ENCODE measurements at regions not wholly inside any gene's neighbourhood (a gene's known extent, or its start where the extent isn't known, plus 50 kb on each side); places are given as distances from the start of the nearest gene placed in this dataset.

DNA sequence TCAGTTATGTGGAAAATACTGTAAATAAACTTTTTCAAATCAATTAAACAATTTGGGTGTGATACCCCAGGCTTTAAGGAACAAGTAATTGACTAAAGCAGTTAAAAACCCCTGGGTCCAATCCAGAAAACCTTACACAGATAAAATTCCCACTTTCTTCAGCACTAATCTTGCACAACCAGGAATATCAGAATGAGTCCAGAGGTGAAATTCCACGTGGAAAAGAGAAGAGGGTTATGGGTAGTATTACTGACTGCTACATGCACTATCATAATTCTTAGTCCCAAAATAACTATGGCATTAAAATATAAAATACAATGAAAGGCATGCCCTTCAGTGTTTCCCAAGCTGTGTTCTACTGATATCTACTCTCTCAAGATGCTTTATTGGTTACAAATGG lies 135.7 kb upstream of the STEAP4 start:
- Histone ChIP-seq H3K9me3 (ENCODE audit: control insufficient read depth, low read length) (no peaks in the 10 kb centered on the region), H3K27ac (ENCODE audit: low read depth, low read length, severe bottlenecking) (no peak overlapping the region), H3K36me3 (ENCODE audit: control insufficient read depth, insufficient read depth, low read length) (no peaks in the 10 kb centered on the region), H3K4me3 (ENCODE audit: extremely low read depth, insufficient read depth, low read length, poor library complexity, severe bottlenecking) (no peak overlapping the region), H3K4me1 (ENCODE audit: control insufficient read depth, insufficient read depth, low read length, poor library complexity, severe bottlenecking) (no peaks in the 10 kb centered on the region)
- no CpG with 5 or more reads among the region's 1 CpG for WGBS, 2 experiments (ENCODE audit: insufficient coverage in 2 of 2)

DNA sequence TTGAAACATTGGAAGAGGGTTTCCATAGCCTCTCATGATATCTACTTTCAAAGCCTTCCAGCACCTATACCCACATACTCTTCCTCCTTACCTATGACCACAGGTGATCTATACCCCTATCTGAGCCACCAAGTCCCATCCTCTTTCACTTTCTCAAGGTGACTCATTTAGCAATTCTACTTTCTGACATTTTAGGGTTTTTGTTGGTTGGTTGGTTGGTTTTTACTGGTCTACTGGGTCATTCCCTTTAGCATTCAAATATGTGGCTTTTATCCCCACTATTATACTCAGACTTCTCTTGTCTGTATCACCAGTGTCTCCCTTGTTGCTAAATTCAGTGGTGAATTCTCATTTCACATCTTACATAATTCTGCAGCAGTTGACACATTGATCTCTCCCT lies 130.4 kb upstream of the STEAP4 start:
- Histone ChIP-seq H3K4me3 (ENCODE audit: extremely low read depth, insufficient read depth, low read length, poor library complexity, severe bottlenecking) (no peak overlapping the region), H3K36me3 (ENCODE audit: control insufficient read depth, insufficient read depth, low read length) (no peaks in the 10 kb centered on the region), H3K27ac (ENCODE audit: low read depth, low read length, severe bottlenecking) (no peak overlapping the region), H3K4me1 (ENCODE audit: control insufficient read depth, insufficient read depth, low read length, poor library complexity, severe bottlenecking) (no peaks in the 10 kb centered on the region), H3K9me3 (ENCODE audit: control insufficient read depth, low read length) (no peaks in the 10 kb centered on the region)

DNA sequence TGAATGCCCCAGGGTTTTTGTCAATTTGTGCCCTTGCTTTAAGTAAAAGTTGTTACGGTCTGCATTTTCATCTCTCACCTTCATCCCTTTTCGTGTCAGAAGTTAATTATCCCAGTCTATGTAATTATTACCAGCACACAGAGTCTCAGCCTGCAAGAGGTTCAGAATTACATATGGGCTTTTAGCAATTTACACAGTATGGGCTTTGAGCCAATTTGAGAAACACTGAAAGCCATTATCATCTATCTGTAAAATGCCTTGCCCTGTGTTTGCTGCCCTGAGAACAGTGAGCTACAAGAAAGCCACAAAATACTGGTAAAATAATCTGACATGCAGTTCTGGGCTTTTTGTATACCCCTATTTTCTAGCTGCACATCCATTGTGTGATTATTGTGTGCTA lies 125.6 kb upstream of the STEAP4 start:
- Histone ChIP-seq H3K4me3 (ENCODE audit: extremely low read depth, insufficient read depth, low read length, poor library complexity, severe bottlenecking) (no peak overlapping the region), H3K36me3 (ENCODE audit: control insufficient read depth, insufficient read depth, low read length) (no peaks in the 10 kb centered on the region), H3K9me3 (ENCODE audit: control insufficient read depth, low read length) (no peaks in the 10 kb centered on the region), H3K27ac (ENCODE audit: low read depth, low read length, severe bottlenecking) (no peak overlapping the region), H3K4me1 (ENCODE audit: control insufficient read depth, insufficient read depth, low read length, poor library complexity, severe bottlenecking) (no peaks in the 10 kb centered on the region)
- no CpG with 5 or more reads among the region's 2 CpGs for WGBS, 2 experiments (ENCODE audit: insufficient coverage in 2 of 2)

DNA sequence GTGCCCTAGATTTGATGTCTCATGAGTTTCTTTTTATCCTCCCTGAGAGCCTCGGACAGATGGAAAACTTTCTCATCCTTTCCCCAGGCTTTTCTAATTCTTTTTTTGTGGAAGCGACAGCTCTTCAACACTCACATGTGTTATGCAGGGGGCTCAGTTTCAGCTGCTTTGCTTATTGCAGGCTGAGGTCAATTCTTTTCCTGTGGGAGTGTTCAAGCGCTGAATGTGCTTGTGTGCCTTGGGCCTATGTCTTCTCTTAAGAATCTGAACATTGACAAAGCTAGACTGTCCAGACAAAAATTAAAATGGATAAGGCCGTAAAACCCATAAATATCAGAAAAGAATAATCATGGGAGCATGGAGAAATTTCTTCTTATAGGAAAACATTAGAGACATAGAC lies 125.2 kb upstream of the STEAP4 start:
- Histone ChIP-seq H3K4me3 (ENCODE audit: extremely low read depth, insufficient read depth, low read length, poor library complexity, severe bottlenecking) (no peak overlapping the region), H3K27ac (ENCODE audit: low read depth, low read length, severe bottlenecking) (no peak overlapping the region), H3K36me3 (ENCODE audit: control insufficient read depth, insufficient read depth, low read length) (no peaks in the 10 kb centered on the region), H3K4me1 (ENCODE audit: control insufficient read depth, insufficient read depth, low read length, poor library complexity, severe bottlenecking) (no peaks in the 10 kb centered on the region), H3K9me3 (ENCODE audit: control insufficient read depth, low read length) (no peaks in the 10 kb centered on the region)
- WGBS, 2 experiments (ENCODE audit: insufficient coverage in 2 of 2): no CpG with 5 or more reads among the region's 4 CpGs

DNA sequence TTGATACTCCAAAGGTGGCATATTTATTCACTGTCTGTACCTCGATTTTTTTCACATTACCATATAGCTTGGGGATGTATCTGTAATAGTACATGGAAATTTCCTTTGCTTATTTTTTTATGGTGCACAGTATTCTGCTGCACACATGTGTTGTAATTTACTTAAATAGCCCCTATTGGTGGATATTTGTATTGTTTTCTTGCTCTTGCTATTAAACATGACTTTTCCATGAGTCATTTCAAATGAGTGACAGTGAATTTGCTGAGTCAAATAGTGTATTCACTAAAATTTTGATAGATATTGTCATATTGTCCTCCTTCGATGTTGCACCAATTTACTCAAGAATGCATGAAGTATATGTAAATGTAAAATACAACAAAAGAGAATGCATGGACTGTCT lies 122.7 kb upstream of the STEAP4 start:
- Histone ChIP-seq H3K27ac (ENCODE audit: low read depth, low read length, severe bottlenecking) (no peak overlapping the region), H3K4me3 (ENCODE audit: extremely low read depth, insufficient read depth, low read length, poor library complexity, severe bottlenecking) (no peak overlapping the region), H3K9me3 (ENCODE audit: control insufficient read depth, low read length) (no peaks in the 10 kb centered on the region), H3K4me1 (ENCODE audit: control insufficient read depth, insufficient read depth, low read length, poor library complexity, severe bottlenecking) (no peaks in the 10 kb centered on the region), H3K36me3 (ENCODE audit: control insufficient read depth, insufficient read depth, low read length) (no peaks in the 10 kb centered on the region)
- no CpG with 5 or more reads among the region's 2 CpGs for WGBS, 2 experiments (ENCODE audit: insufficient coverage in 2 of 2)

DNA sequence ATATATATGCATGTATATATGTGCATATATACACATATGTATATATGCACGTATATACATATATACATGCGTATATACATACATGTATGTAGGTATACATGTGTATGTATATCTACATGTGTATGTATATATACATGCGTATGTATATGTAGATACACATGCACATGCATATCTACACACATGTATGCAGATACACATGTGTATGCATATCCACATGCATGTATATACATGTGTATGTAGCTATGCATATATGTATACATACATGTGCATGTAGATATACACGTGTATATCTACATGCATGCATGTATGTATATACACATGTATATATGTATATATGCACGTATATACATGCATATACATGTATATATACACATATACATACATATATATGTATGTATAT lies 95.8 kb upstream of the STEAP4 start:
- H3K36me3 ChIP-seq (ENCODE audit: control insufficient read depth, insufficient read depth, low read length): no peaks in the 10 kb centered on the region
- H3K27ac ChIP-seq (ENCODE audit: low read depth, low read length, severe bottlenecking): no peak overlapping the region
- WGBS, 2 experiments (ENCODE audit: insufficient coverage in 2 of 2): no CpG with 5 or more reads among the region's 5 CpGs

DNA sequence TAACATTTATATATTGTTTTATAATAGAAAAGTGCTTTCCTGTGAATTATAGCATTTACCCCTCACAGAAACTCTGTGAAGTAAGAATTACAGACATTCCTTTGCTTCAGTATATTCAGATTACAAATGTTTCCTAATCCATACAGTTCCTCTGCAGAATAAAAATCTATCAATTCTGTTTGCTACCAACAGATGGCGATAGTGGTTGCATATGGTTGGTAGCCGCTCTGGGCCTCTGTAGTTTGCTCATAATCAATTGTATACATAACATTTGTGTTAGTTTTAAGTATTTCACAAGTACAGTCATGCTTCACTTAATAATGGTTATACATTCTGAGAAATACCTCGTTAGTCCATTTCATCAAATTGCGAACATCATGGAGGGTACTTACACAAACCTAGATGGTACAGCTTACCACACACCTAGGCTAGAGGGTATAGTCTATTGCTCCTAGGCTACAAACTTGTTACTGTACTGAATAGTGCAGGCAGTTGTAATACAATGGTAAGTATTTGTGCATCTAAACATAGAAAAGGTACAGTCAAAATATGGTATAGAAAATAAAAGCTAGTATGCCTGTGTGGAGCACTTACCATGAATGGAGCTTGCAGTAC lies 94.4 kb upstream of the STEAP4 start:
- no peaks in the 10 kb centered on the region for H3K9me3 ChIP-seq (ENCODE audit: control insufficient read depth, low read length)
- H3K4me3 ChIP-seq (ENCODE audit: extremely low read depth, insufficient read depth, low read length, poor library complexity, severe bottlenecking): no peak overlapping the region
- H3K36me3 ChIP-seq (ENCODE audit: control insufficient read depth, insufficient read depth, low read length): no peaks in the 10 kb centered on the region
- H3K4me1 ChIP-seq (ENCODE audit: control insufficient read depth, insufficient read depth, low read length, poor library complexity, severe bottlenecking): no peaks in the 10 kb centered on the region
- no CpG with 5 or more reads among the region's 4 CpGs for WGBS, 2 experiments (ENCODE audit: insufficient coverage in 2 of 2)
- H3K27ac ChIP-seq (ENCODE audit: low read depth, low read length, severe bottlenecking): no peak overlapping the region

More for the DNA sequence above, 95.8 kb upstream of the STEAP4 start:
- H3K4me1 ChIP-seq (ENCODE audit: control insufficient read depth, insufficient read depth, low read length, poor library complexity, severe bottlenecking): no peaks in the 10 kb centered on the region
- no peak overlapping the region for H3K4me3 ChIP-seq (ENCODE audit: extremely low read depth, insufficient read depth, low read length, poor library complexity, severe bottlenecking)
- H3K9me3 ChIP-seq (ENCODE audit: control insufficient read depth, low read length): no peaks in the 10 kb centered on the region

DNA sequence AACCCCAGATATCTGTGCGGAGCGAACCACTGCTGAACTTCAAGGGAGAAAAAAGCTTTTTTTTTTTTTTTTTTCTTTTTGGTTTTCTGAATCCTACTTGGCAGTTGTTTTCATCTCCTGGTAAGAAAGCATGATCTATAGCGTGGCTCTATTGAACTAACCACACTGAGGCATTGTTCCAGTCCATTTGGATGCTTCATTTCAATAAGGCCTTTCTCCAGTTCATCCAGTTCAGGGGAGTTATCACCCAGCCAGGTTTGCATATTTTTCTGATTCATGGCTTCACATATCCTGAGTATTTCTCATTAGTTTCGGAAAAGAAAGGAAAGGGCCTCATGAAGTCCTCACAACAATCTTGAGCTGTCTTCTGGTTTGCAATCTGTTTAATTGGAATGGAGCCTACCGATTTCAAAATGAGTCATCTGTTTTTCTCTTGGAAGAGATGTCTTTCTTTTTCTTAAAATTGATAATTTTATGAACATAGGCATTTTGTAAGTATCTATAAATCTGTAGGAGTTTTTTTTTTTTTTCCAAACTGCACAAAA lies 93.1 kb upstream of the STEAP4 start:
- Histone ChIP-seq H3K4me3 (ENCODE audit: extremely low read depth, insufficient read depth, low read length, poor library complexity, severe bottlenecking) (no peak overlapping the region), H3K4me1 (ENCODE audit: control insufficient read depth, insufficient read depth, low read length, poor library complexity, severe bottlenecking) (no peaks in the 10 kb centered on the region), H3K36me3 (ENCODE audit: control insufficient read depth, insufficient read depth, low read length) (no peaks in the 10 kb centered on the region), H3K27ac (ENCODE audit: low read depth, low read length, severe bottlenecking) (no peak overlapping the region), H3K9me3 (ENCODE audit: control insufficient read depth, low read length) (no peaks in the 10 kb centered on the region)
- 91 to 100% methylated on average over 3 to 4 of the region's 5 CpGs for WGBS, 2 experiments (ENCODE audit: insufficient coverage in 2 of 2)

DNA sequence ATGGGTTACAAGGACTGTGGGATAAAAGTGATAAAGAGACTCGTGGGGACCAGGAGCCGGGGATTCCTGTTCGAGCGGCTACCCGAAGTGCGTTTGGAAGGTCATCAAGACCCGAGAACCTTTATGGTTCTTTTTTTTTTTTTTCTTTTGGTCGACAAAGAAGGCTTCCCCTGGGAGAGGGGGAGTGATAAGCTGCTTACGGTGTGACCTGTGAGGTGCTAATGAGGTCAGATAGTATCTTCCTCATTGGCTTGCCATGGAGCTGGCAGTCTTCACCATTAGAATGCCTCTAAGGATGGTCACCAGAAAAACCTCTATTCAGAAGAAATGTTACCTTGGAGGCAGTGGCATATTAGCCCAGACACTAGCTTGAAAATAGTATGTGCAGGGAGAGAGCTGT lies 92.3 kb upstream of the STEAP4 start:
- no peaks in the 10 kb centered on the region for H3K36me3 ChIP-seq (ENCODE audit: control insufficient read depth, insufficient read depth, low read length)
- 77 to 91% methylated on average over 6 to 7 of the region's 9 CpGs for WGBS, 2 experiments (ENCODE audit: insufficient coverage in 2 of 2)
- H3K9me3 ChIP-seq (ENCODE audit: control insufficient read depth, low read length): no peaks in the 10 kb centered on the region
- H3K4me1 ChIP-seq (ENCODE audit: control insufficient read depth, insufficient read depth, low read length, poor library complexity, severe bottlenecking): no peaks in the 10 kb centered on the region
- H3K27ac ChIP-seq (ENCODE audit: low read depth, low read length, severe bottlenecking): no peak overlapping the region
- no peak overlapping the region for H3K4me3 ChIP-seq (ENCODE audit: extremely low read depth, insufficient read depth, low read length, poor library complexity, severe bottlenecking)

DNA sequence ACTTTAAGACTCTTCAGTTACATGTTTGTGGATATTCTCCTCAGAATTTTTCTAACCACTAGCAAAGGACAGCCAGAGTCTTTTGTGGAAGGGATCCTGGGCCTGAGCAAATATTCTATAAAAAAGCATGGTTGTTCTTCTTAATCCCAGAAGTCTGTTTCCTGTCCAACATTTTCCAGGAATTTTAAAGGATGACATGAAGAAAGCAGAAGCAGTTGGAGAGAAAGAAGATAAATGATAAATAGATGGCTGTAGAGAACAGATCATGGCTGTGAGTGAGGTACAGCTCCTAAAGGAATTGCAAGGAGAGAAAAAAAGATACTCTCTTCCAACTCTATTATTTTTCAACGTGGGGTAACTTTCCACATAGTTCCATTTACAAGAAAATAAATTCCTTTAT lies 91.8 kb upstream of the STEAP4 start:
- Histone ChIP-seq H3K27ac (ENCODE audit: low read depth, low read length, severe bottlenecking) (no peak overlapping the region), H3K4me3 (ENCODE audit: extremely low read depth, insufficient read depth, low read length, poor library complexity, severe bottlenecking) (no peak overlapping the region), H3K36me3 (ENCODE audit: control insufficient read depth, insufficient read depth, low read length) (no peaks in the 10 kb centered on the region), H3K9me3 (ENCODE audit: control insufficient read depth, low read length) (no peaks in the 10 kb centered on the region), H3K4me1 (ENCODE audit: control insufficient read depth, insufficient read depth, low read length, poor library complexity, severe bottlenecking) (no peaks in the 10 kb centered on the region)
- no CpG with 5 or more reads among the region's 1 CpG for WGBS, 2 experiments (ENCODE audit: insufficient coverage in 2 of 2)

DNA sequence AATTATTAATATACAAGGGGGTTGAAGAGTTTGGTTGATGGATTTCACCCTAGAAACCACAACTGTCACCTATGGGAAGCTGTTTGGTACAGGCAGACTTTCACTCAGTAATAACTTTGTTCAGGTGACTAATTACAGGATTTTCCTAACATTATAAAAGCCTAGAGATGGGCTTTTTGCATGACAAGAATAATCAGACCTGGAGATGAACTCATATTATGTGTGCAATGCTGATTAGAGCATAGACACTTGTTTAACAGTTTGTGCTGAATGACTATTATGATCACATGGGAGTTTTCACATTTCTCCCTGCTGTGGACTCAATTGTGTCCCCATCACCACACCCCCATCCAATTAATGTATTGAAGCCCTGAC lies 90.2 kb upstream of the STEAP4 start:
- no peaks in the 10 kb centered on the region for H3K4me1 ChIP-seq (ENCODE audit: control insufficient read depth, insufficient read depth, low read length, poor library complexity, severe bottlenecking)
- H3K4me3 ChIP-seq (ENCODE audit: extremely low read depth, insufficient read depth, low read length, poor library complexity, severe bottlenecking): no peak overlapping the region
- no peaks in the 10 kb centered on the region for H3K9me3 ChIP-seq (ENCODE audit: control insufficient read depth, low read length)
- H3K27ac ChIP-seq (ENCODE audit: low read depth, low read length, severe bottlenecking): no peak overlapping the region
- no peaks in the 10 kb centered on the region for H3K36me3 ChIP-seq (ENCODE audit: control insufficient read depth, insufficient read depth, low read length)

Measured in mesodermal cell (in vitro differentiated cells).